ENCODE measurements at regions not wholly inside any gene's neighbourhood (a gene's known extent, or its start where the extent isn't known, plus 50 kb on each side); places are given as distances from the start of the nearest gene placed in this dataset.

- no peak for DNase-seq (ENCODE audit: low read depth)
- no peak overlapping the region for H3K4me3 ChIP-seq (replicated peaks; ENCODE audit: low read depth, low read length)
- TF ChIP-seq CTCF (IDR thresholded peaks at IDR 0.05; ENCODE audit: low read length, missing control alignments), result no peak
Observed at GRCh38 chr2:155456222-155456621, 757.7 kb downstream of the KCNJ3 start.

- no peak for TF ChIP-seq CTCF (IDR thresholded peaks at IDR 0.05; ENCODE audit: low read length, missing control alignments)
- no peak overlapping the region for H3K4me3 ChIP-seq (replicated peaks; ENCODE audit: low read depth, low read length)
- DNase-seq (ENCODE audit: low read depth), result no peak
Observed at GRCh38 chr2:155442755-155443372, 744.4 kb downstream of the KCNJ3 start.

DNA sequence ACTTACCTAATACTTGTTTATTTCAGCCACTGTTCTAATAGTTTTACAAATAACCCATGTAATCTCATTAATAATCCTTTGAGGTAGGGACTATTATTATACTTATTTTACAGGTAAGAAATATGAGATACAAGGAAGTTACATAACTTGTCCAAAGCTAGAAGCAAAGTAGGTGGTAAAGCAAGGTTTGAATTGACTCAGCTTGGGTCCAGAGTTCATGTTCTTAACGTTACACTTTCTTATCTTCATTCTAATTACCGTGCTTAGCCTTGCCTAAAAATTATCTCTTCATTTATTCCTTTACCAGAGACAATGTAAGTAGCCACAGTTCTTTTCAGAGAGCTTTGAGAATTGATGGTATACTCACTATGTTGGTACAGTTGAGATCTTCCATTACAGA is 743.6 kb downstream of the KCNJ3 start:
- no peak for DNase-seq (ENCODE audit: low read depth)
- TF ChIP-seq CTCF (IDR thresholded peaks at IDR 0.05; ENCODE audit: low read length, missing control alignments), result no peak
- no peak overlapping the region for H3K4me3 ChIP-seq (replicated peaks; ENCODE audit: low read depth, low read length)

- DNase-seq (ENCODE audit: low read depth), result no peak
- TF ChIP-seq CTCF (IDR thresholded peaks at IDR 0.05; ENCODE audit: low read length, missing control alignments), result no peak
Observed at GRCh38 chr2:155431004-155431507, 732.6 kb downstream of the KCNJ3 start.

DNA sequence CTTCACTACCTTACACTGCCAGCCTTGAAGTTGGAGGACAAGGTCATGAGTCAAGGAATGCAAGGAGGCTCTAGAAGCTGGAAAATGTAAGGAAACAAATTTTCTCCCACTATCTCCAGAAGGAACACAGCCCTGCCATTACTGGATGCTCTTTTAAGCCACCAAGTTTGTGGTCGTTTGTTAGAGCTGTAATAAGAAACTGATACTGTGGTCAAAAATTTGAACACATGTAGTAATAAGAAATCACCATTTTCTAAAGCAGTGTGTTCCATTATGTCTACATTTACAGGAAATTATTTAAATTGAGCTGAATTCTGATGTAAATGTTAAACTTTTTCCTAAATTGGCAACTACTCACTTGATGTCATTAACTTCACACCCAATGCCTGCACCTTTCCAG is 729.0 kb downstream of the KCNJ3 start:
- DNase-seq (ENCODE audit: low read depth), result no peak
- H3K4me3 ChIP-seq (replicated peaks; ENCODE audit: low read depth, low read length), result no peak overlapping the region
- no peak for TF ChIP-seq CTCF (IDR thresholded peaks at IDR 0.05; ENCODE audit: low read length, missing control alignments)

More at GRCh38 chr2:155431004-155431507, 732.6 kb downstream of the KCNJ3 start:
- H3K4me3 ChIP-seq (replicated peaks; ENCODE audit: low read depth, low read length), result no peak overlapping the region

- TF ChIP-seq CTCF (IDR thresholded peaks at IDR 0.05; ENCODE audit: low read length, missing control alignments), result no peak
- DNase-seq (ENCODE audit: low read depth), result no peak
- H3K4me3 ChIP-seq (replicated peaks; ENCODE audit: low read depth, low read length), result no peak overlapping the region
Observed at GRCh38 chr2:155424518-155424917, 726.0 kb downstream of the KCNJ3 start.

DNA sequence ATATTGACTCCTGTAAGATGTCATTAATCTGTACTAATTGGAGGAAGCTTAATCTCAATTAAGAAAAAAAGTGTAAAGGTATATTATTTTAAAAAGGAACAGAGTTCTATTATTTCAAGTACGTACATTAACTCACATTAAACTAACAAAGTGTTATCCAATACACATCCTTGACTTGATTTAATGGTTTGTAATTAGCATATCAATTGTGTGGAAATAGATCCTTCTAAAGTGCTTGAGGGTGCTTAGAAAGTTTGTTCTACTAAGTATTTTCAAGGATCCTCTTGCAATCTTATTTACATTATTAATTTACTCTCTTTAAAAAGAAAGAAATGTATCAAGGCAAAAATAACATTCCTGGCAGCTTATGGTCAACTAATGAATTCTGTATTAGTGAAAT is 720.3 kb downstream of the KCNJ3 start:
- DNase-seq (ENCODE audit: low read depth), result no peak
- no peak overlapping the region for H3K4me3 ChIP-seq (replicated peaks; ENCODE audit: low read depth, low read length)
- no peak for TF ChIP-seq CTCF (IDR thresholded peaks at IDR 0.05; ENCODE audit: low read length, missing control alignments)

Measured in fibroblast of pulmonary artery (primary cell).